SW 1271 (cell line): ENCODE measurements at regions not wholly inside any gene's neighbourhood (a gene's known extent, or its start where the extent isn't known, plus 50 kb on each side); places are given as distances from the start of the nearest gene placed in this dataset.
A peak's percentile ranks its signal among the peaks of the same experiment; 100 is the strongest.

Source experiments
- DNase-seq, 2 experiments: peaks; one replicate each; lab custom pipeline; 2025; lab: John Stamatoyannopoulos, UW

DNA sequence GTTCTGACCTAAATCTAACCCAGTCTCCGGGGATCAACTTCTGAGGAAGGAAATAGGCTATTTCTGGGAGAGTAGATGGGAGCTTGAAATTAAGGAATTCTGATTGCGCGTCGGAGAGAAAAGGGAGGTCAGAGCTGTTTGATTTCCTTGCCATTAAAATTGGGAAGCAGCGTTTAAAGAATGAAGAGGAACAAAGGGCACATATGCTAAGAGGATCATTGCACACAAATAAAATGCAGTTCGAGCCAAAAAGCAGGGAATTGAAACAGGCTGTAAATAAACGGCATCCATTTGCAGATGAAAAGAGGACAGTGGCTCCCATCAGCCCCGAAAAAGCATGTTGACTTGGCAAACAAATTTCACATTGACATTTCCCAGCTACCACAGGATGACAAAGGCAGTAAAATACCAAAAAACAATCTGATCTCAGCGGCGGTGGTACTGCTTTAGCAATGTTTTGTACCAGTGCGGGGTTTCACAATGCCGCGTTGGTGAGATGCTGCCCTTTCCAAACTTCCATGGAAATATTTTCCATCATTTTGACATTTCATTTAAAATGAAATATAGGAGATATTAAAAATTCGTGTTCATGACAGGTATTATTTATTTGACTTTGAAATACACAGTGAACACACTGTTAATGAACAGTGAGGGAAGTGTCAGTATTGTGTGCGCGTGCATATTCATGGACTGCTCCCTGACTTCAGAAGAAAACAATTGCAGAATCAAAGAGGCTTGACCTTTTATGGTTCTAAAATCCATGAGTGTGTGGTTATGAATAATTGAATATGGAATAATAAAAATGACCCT is 108.8 kb downstream of the SQOR start:
- no peak for DNase-seq

DNA sequence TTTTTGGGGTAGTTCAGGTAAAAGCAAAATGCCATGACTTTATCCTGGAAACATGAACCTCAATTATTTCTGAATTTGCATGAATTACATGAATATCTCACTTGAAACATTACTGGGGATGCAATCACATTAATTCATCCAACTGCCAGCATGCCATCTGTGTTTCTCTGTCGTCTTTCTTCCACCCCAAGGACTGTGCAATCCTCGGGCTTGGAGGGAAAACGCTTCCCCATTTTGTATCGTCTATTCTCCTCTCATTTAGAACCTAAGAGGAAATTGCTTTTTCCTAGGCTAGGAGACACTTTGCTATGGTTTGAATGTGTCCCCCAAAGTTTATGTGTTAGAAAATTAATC is 109.4 kb downstream of the SQOR start:
- DNase-seq, result no peak

- no peak for DNase-seq
Observed at GRCh38 chr15:45747426-45747825, 112.6 kb downstream of the SQOR start.

DNA sequence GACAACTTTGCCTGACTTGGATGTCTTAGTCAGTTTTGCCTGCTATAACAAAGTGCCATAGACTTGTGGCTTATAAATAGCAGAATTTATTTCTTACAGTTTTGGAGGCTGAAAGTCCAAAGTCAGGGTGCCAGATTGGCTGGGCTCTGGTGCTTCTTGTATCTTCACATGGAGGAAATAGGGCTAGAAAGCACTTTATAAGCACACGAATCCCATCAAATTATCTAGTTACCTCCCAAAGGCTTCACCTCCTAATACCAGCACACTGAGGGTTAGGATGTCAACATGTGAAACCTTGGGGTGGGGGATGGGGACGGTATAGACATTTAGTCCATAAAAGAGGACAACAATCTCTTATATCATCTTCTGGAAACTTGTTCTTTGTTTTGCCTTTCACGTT is 116.8 kb downstream of the SQOR start:
- DNase-seq, result no peak

DNA sequence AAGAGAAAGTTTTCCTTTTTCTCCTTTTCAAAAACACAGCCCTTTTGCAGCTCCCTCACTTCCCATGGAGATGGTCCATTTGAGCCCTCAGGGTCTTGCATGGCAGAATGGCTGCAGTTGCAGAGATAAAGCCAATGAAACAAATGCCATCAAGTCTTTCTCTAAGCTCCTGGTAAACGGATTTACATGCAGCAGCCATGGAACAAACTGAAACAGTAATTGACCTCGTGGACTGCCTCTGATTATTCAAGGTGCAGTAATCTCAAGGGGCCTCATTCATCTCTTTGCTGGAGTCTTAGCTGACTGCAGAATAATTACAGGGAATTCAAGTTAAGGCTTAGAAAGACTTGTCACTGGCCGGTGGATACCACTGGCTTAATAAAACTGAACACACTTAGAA is 125.1 kb downstream of the SQOR start:
- DNase-seq, result no peak

GRCh38 chr15:45762726-45763125 is 127.9 kb downstream of the SQOR start:
- no peak for DNase-seq

DNA sequence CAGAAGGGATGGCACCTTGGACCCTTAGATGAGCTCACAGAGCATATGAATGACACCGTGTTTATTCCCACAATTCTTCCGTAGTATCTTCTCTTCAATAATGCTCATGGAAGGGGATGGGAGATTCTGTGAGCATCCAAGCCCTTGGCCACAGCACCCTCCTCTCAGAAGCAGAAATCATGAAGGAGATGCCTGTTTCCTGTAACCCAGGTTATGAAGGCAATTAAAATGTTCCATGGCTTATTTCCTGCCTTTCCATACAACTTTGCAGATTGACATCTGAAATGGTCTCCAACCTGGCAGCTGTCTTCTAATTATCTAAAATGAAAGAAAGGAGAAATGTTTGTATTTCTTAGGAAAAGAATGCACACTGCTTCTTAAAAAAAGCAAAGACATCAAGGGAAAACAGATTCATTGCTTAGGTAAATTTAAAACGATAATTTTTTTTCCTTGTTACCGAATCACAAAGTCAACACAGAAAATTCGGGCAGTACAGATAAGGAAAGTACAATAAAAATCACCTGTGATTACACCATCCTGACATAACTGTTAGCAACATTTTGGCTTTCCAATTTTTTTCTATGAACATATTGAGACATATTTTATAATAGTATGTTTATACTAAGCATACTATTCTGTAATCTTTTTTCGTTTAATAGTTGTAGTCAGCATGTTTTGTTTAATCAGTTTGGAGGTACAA is 128.5 kb downstream of the SQOR start:
- DNase-seq, result no peak

DNA sequence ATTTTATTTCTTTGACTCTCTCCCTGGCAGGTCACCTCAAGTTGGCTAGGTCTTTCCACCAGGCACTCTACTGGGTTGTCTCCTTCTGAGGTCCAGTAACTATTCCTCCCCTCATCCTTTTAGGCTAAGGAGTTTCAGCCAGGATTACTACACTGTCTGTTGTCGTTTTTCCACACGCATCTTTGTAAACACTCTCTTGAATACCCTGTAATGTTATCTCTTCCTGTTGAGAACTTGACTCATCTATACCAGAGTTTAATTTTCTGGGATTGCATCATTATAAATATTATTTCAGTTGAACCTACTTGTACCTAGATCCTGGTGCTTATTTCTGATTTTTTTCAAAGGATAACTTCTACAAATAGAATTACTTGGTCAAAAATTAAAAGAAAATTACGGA is 138.3 kb downstream of the SQOR start:
- DNase-seq, result no peak

DNA sequence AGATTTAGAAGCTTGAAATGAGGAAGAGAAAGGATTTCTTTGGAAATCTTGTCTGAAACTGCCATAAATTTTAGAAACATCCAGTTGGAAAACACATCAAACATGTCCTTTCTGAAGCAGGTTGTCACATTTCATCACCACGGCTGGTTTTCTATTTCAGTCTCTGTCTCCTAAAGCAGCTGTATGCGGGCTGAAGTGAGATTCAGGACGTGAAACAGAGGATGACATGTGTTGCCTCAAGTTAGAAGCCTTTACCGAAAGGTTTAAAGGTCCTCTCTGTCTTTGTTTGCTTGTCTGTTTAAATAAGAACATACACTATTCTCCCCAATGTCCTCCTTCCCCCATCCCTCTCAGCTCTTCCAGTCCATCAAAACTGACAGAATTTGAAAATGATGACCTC is 141.9 kb downstream of the SQOR start:
- DNase-seq, result no peak

DNA sequence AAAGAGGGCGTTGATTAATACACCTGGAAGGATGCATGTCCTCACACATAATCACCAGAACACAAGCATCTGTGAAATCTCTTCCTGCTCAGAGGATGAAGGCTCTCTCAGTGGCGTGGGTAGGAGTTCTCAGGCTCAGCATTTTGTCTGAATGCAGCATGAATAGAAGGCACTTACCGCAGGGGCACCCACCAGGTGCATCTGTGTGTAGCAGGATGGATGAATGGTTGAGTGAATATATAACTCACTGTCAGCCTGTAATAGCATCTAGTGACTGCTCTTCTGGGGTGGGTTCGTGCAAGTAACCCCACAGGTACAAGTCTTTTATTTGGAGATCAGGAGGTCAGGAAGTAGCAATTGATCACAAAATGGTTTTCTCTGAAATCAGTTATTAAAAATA is 143.0 kb downstream of the SQOR start:
- DNase-seq, result no peak

DNA sequence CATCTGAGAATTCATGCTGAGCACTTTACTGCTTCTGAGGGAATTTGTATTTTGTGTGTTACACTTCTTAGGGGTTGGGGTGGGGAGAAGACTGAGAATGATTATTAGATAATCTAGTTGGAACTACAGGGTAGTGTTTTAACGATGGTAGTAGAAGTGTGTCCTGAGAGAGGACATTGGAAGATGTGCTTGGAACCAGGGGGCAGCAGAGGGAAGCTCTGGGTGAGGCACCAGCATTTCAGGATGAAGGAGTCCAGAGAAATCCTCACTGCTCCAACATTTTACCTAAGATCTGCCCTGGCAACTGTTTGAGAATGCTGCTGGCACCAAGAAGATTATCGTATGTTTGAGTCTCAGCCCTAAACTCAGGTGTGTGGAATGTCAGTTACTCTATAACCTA is 145.5 kb downstream of the SQOR start:
- no peak for DNase-seq

GRCh38 chr15:45784656-45785055 is 149.8 kb downstream of the SQOR start:
- DNase-seq, result no peak

DNA sequence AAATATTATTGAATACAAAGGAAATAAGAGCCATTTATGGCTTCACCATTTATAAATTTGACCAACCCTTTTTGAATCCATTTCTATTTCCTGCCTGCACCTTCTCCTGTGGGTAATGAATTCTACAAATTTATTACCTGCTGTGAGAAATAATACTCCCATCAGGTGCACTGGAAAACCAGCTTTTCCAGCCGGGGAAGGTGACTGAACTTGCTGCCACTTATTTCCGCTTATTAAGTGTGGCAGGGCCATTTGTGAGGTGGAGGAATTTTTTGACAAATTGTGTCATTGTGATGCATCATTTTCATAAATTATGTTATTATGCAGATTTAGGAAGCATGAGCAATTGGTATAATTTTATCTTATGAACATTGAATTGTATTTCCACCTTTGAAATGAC is 151.1 kb downstream of the SQOR start:
- DNase-seq, result no peak

GRCh38 chr15:45790325-45790943 is 155.6 kb downstream of the SQOR start:
- peak in 1 of 2 experiments; percentile 12 for DNase-seq

GRCh38 chr15:45794304-45794703 is 159.5 kb downstream of the SQOR start:
- no peak for DNase-seq

DNA sequence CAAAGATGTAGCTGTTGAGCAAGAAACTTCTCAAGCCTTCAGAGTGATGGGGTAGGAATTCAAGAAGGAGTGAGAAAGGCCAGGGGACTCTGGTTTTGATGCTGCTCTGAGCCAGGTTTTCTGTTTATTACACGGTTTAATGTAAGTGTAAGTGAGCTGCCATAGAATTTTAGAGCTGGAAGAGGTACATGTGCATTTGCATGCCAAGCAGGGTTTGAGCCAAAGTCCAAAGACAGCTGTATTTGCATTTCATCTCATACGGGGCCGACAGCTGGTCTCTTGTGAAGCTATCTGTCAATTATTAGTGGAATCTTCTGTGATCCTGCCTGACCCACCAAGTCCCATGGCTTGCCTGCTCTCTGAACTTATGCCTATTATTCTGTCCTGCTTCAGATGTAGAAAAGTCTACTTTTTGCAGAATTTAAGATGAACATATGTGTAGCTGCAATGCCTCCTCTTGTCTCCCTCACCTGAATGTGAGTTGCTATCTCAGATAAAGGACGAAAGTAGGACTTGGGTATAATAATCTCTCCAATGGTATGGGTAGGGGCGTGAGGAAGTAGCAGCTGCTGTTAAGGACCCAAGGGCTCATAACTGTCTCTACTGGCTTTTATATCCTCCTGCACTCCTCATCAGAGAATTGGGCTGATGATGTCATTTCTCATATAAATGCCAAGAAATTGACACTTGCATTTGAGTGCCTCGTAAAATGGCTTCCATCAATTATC is 160.0 kb downstream of the SQOR start:
- DNase-seq, result no peak

GRCh38 chr15:45795440-45796069 is 160.7 kb downstream of the SQOR start:
- peak in 1 of 2 experiments; percentile 38 for DNase-seq

DNA sequence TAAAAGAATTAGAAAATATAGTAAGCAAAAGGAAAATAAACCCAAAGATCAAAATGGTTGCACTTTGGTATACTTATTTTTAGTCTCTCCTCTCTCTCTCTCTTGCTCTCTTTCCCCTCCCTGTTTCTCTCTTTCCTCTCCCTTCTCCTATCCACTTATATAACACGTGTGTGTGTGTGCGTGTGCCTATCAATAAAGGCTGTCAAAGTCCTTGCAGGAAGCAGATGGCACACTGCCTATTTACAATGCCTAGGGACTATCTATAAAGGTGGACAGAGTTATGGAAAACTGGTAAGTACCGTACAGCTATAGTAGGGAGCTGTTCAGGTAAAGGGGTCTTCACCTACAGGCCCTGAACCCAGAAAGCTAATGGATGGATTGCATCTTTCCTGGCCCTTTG is 161.6 kb downstream of the SQOR start:
- no peak for DNase-seq

DNA sequence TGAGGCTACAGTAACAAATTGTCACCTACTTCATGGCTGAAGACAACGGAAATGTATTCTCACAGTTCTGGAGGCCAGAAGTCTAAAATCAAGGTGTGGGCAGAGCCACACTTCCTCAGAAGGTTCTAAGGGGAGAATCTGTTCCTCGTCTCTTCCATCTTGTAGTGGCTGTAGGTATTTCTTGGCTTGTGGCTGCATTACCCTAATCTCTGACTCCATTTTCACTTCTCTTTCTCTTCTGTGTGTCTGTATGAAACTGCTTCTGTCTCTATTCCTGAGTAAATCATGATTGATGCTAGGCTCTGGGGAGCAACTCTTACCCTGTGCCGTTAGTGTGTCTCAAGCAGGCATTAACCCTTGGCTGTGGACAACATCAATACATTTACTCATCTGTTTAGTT is 164.7 kb downstream of the SQOR start:
- DNase-seq, result no peak

DNA sequence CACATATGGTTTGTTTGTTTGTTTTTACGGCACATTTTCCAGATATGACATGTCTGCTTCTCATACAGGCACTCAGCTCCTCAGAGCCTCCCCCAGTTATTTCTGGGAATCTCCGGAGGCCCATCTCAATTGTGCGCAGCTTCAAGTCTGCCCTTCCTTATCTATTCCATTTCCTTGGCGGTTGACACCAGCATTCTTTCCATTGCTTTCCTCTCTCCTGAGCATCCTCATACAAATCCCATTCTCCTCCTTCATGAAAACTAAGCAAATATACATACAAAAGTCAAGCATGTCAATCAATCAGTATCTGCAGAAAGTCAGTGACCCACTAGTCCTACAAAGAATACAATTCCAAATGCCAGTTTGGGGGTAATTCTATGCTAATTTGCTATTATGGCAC is 166.7 kb downstream of the SQOR start:
- DNase-seq, result no peak

- no peak for DNase-seq
Observed at GRCh38 chr15:45802140-45802539, 167.3 kb downstream of the SQOR start.

- DNase-seq, result no peak
Observed at GRCh38 chr15:45804028-45804427, 169.2 kb downstream of the SQOR start.
